HepG2 (cell line): ENCODE measurements at regions not wholly inside any gene's neighbourhood (a gene's known extent, or its start where the extent isn't known, plus 50 kb on each side); places are given as distances from the start of the nearest gene placed in this dataset.

ENCODE experiments used
- ATAC-seq: fragments of 200-7000 bp; cut with Tn5 transposase; 3 replicates; pipeline ENCODE4 v1.9.1; 2020; ENCODE audit warnings: mild to moderate bottlenecking, moderate library complexity
- BruUV-seq: library from RNA; stranded (reverse); fragments of 400-500 nt; replicated peaks from 2 replicates; lab custom pipeline; 2021; lab: Mats Ljungman, UMichigan
- CTCF ChIA-PET: fragments of 300-600 bp; formaldehyde crosslinking; extraction: SDS; loops from one replicate; lab custom pipeline; 2021; ENCODE audit warnings: low total read pairs, inconsistent platforms, low intra/inter-chr PET ratio; lab: Yijun Ruan, JAX
- POLR2A ChIA-PET: fragments of 350-600 bp; sonication (Branson Sonifier 250); formaldehyde crosslinking; loops from one replicate; lab custom pipeline; 2020; ENCODE audit warnings: antibody characterized with exemption, inconsistent platforms; lab: Yijun Ruan, JAX
- DNase-seq: peaks from one replicate; pipeline ENCODE4 v3.0.0-alpha.2; 2015; ENCODE audit warnings: low spot score
- FAIRE-seq: peaks from 3 replicates; lab custom pipeline; 2011; peaks lifted over from hg19 to GRCh38; lab: Jason Lieb, UNC
- H2AFZ ChIP-seq: one replicate; pipeline ENCODE4 v1.6.1; 2011; ENCODE audit warnings: low read length, inconsistent platforms
- H3K27ac ChIP-seq: fragments of 300-600 bp; 3 replicates; pipeline ENCODE4 v1.8.0; 2011; ENCODE audit warnings: mixed run types, mild to moderate bottlenecking, mixed read lengths, low read length, inconsistent platforms; ENCODE audit not compliant: insufficient read depth; ENCODE audit errors: extremely low read length
- H3K27me3 ChIP-seq, 2 experiments: fragments of 200-600 bp in 1 of 2; 2 replicates in 1 of 2; 3 replicates in 1 of 2; pipeline versions ENCODE4 v1.6.0 to v1.8.0; 2011; ENCODE audit warnings: low read length in 2 of 2, mild to moderate bottlenecking in 2 of 2, moderate library complexity in 2 of 2, inconsistent platforms in 1 of 2; ENCODE audit not compliant: insufficient read depth in 2 of 2, control insufficient read depth in 1 of 2
- H3K36me3 ChIP-seq, 2 experiments: fragments of 200-600 bp in 1 of 2; replicated peaks in 1 of 2; 2 replicates in 1 of 2; 3 replicates in 1 of 2; pipeline versions ENCODE4 v1.5.1 to v1.8.0; 2011; ENCODE audit warnings: low read length in 2 of 2, inconsistent platforms in 1 of 2; ENCODE audit not compliant: insufficient read depth in 2 of 2, control insufficient read depth in 1 of 2
- H3K4me1 ChIP-seq: 2 replicates; pipeline ENCODE4 v1.5.1; 2012; ENCODE audit warnings: low read length, inconsistent platforms; ENCODE audit not compliant: insufficient read depth
- H3K4me2 ChIP-seq: 2 replicates; pipeline ENCODE4 v1.6.0; 2011; ENCODE audit warnings: low read depth, low read length, inconsistent platforms
- H3K4me3 ChIP-seq, 3 experiments: fragments of 200-600 bp in 1 of 3; sonication (generic), shearing (Covaris generic) in 1 of 3; replicated peaks in 1 of 3; 2 replicates each; pipeline ENCODE4 v1.5.1; 2011 to 2016; ENCODE audit warnings: low read length in 3 of 3, inconsistent platforms in 2 of 3, low read depth in 2 of 3, mild to moderate bottlenecking in 2 of 3, control low read depth in 1 of 3, mixed read lengths in 1 of 3; ENCODE audit not compliant: insufficient read depth in 1 of 3
- H3K79me2 ChIP-seq: one replicate; pipeline ENCODE4 v1.6.1; 2011; ENCODE audit warnings: low read length, inconsistent platforms; ENCODE audit not compliant: insufficient read depth
- H3K9ac ChIP-seq: 2 replicates; pipeline ENCODE4 v1.6.0; 2011; ENCODE audit warnings: mild to moderate bottlenecking, low read depth, low read length, inconsistent platforms; ENCODE audit not compliant: insufficient read depth
- H3K9me3 ChIP-seq: 2 replicates; pipeline ENCODE4 v1.5.1; 2012; ENCODE audit warnings: mild to moderate bottlenecking, low read length
- H4K20me1 ChIP-seq: 2 replicates; pipeline ENCODE4 v1.6.0; 2011; ENCODE audit warnings: inconsistent platforms, mild to moderate bottlenecking, low read length, moderate library complexity; ENCODE audit not compliant: insufficient read depth
- ERF ChIP-seq: IDR thresholded peaks from 2 replicates; pipeline ENCODE4 v1.6.1; 2018; ENCODE audit warnings: missing biosample characterization, missing genetic modification reagents
- FLYWCH1 ChIP-seq: sonication (generic); formaldehyde crosslinking; IDR thresholded peaks from 2 replicates; pipeline ENCODE4 v1.8.1; 2023; ENCODE audit warnings: mild to moderate bottlenecking, missing genetic modification reagents
- FOXC1 ChIP-seq: sonication (generic); formaldehyde crosslinking; IDR thresholded peaks from 2 replicates; pipeline ENCODE4 v1.8.0; 2022; ENCODE audit warnings: mild to moderate bottlenecking, missing genetic modification reagents, borderline replicate concordance
- HOXA3 ChIP-seq: sonication (generic); formaldehyde crosslinking; IDR thresholded peaks from 2 replicates; pipeline ENCODE4 v1.5.0; 2020; ENCODE audit warnings: missing genetic modification reagents
- KMT2B ChIP-seq: IDR thresholded peaks from 2 replicates; pipeline ENCODE4 v1.6.1; 2016; ENCODE audit warnings: missing genetic modification reagents, missing compliant biosample characterization
- PHF8 ChIP-seq: sonication (generic); formaldehyde crosslinking; IDR thresholded peaks from 2 replicates; pipeline ENCODE4 v1.5.0; 2020; ENCODE audit warnings: missing genetic modification reagents
- RFX3 ChIP-seq: IDR thresholded peaks from 2 replicates; pipeline ENCODE4 v1.6.1; 2016; ENCODE audit warnings: missing biosample characterization, missing genetic modification reagents
- ZFP36 ChIP-seq: fragments of 150-350 bp; IDR thresholded peaks from 2 replicates; pipeline ENCODE4 v1.6.1; 2018; ENCODE audit warnings: borderline replicate concordance, low read length, low read depth; ENCODE audit not compliant: partially characterized antibody
- ZNF317 ChIP-seq: sonication (generic); formaldehyde crosslinking; IDR thresholded peaks from 2 replicates; pipeline ENCODE4 v1.5.0; 2020; ENCODE audit warnings: mild to moderate bottlenecking, missing genetic modification reagents
- ZNF430 ChIP-seq: sonication (generic); formaldehyde crosslinking; IDR thresholded peaks from 2 replicates; pipeline ENCODE4 v1.9.0; 2021; ENCODE audit warnings: mild to moderate bottlenecking, missing genetic modification reagents
- ZNF615 ChIP-seq: sonication (generic); formaldehyde crosslinking; IDR thresholded peaks from 2 replicates; pipeline ENCODE4 v1.5.0; 2020; ENCODE audit warnings: mild to moderate bottlenecking, missing genetic modification reagents, borderline replicate concordance
- ZNF644 ChIP-seq: IDR thresholded peaks from 2 replicates; pipeline ENCODE4 v1.6.1; 2016; ENCODE audit warnings: low read depth
- WGBS: methylation state at CpG from one replicate; pipeline ENCODE4 v1.1.6; 2017; ENCODE audit warnings: low lambda C conversion rate; 5-methylcytosine and 5-hydroxymethylcytosine counted together
- in situ Hi-C: cut with HindIII; loops from 2 replicates; pipeline ENCODE4 v1.10.0; 2017; ENCODE audit warnings: low pct_unique_long_range_greater_than_20kb; ENCODE audit not compliant: extremely low pct_ligation_motif_present
- intact Hi-C: fragments of 100-400 bp; cut with micrococcal nuclease; formaldehyde crosslinking; loops from one replicate; pipeline ENCODE4 v1.10.0; 2022; ENCODE audit not compliant: unreplicated experiment
- TF ChIP-seq, protein P1 (sequence below): sonication (generic); formaldehyde crosslinking; IDR thresholded peaks from 2 replicates; pipeline ENCODE4 v1.4.0; 2020; ENCODE audit warnings: mild to moderate bottlenecking, missing genetic modification reagents
- TF ChIP-seq, protein P2 (sequence below): sonication (generic); formaldehyde crosslinking; IDR thresholded peaks from 2 replicates; pipeline ENCODE4 v1.5.0; 2020; ENCODE audit warnings: mild to moderate bottlenecking, missing genetic modification reagents, borderline replicate concordance
- TF ChIP-seq, protein P3 (sequence below): sonication (generic); formaldehyde crosslinking; IDR thresholded peaks from 2 replicates; pipeline ENCODE4 v1.4.0; 2020; ENCODE audit warnings: missing genetic modification reagents

DNA sequence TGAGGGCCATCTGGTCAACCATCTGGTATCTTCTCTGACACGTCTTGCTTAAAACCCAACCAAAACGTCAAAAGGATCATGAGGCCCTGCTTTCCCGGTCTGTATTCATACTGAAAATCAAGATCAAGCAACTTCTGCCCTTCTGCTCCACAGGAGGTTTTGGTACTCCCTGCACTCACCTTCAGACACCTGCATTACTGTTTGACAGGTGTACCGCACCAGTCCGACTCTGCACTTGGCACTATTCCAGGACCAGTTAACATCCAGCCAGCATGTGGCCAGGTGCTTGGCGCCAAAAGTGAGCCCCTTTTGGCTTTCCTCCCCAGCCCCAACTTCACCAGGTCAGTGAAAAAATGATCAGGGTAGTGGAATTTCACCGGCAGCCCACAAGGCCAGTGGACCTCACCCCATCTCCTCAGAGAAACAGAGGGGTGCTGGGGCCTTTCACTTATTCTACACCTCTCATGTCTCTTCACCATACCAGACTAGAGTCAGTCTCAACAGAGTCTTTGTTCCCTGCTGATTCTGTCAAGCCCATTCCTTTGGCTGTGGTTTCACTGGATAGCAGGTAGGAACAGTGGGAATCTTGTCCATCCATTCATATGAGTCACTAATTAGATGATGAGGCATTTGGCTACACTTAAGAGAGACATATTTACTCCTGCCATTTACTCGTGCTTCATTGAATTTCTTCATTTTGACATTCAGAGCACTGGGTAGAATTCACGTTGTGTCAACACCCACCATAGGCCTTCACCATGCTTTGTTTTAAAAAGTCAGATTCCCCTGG, 85.3 kb downstream of the ZNF726 start (continued):
- no peak for TF ChIP-seq ZFP36
- TF ChIP-seq ZNF644 (CRISPR knock-in tag), result no peak
- no peak for TF ChIP-seq RFX3 (CRISPR knock-in tag)
- TF ChIP-seq FOXC1 (CRISPR knock-in tag), result no peak
- TF ChIP-seq, all 625 proteins: peak for 0

DNA sequence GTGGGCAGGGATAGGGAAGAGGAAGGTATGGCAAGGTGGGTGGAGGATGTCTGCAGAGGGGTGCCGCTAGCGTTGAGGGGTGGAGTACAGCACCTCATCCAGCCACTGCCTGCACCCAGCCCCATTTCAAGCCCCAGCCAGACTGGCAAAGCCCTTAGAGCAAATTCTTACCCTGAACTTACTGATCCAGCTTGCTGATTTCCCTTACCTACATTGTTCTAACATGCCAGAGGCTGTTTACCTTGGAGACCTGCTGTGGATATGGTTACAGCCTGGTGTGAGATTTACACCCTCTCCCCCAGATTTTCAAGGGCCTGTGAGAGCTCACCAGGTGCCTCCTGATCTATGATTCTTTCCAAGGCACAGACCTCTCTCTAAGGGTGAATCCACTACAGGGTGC, 86.0 kb downstream of the ZNF726 start:
- Histone ChIP-seq H3K4me2 (no peak overlapping the region), H3K27me3 (no peaks in the 10 kb centered on the region)
- 0% methylated on average over 2 of the region's 2 CpGs for WGBS
- ATAC-seq (no peak), FAIRE-seq (no peak), DNase-seq (no peak)
- CTCF ChIA-PET, result no interaction called here
- BruUV-seq, result no TSS peak
- POLR2A ChIA-PET, result no interaction called here
- TF ChIP-seq ZNF317 (CRISPR knock-in tag) (no peak), KMT2B (CRISPR knock-in tag) (no peak), HOXA3 (CRISPR knock-in tag) (no peak), FLYWCH1 (CRISPR knock-in tag) (no peak), PHF8 (CRISPR knock-in tag) (no peak), ZNF430 (CRISPR knock-in tag) (no peak), ZNF615 (CRISPR knock-in tag) (no peak), ERF (CRISPR knock-in tag) (no peak)
- TF ChIP-seq, protein P1, sequence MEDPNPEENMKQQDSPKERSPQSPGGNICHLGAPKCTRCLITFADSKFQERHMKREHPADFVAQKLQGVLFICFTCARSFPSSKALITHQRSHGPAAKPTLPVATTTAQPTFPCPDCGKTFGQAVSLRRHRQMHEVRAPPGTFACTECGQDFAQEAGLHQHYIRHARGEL (CRISPR knock-in tag), result no peak
- TF ChIP-seq, protein P2, sequence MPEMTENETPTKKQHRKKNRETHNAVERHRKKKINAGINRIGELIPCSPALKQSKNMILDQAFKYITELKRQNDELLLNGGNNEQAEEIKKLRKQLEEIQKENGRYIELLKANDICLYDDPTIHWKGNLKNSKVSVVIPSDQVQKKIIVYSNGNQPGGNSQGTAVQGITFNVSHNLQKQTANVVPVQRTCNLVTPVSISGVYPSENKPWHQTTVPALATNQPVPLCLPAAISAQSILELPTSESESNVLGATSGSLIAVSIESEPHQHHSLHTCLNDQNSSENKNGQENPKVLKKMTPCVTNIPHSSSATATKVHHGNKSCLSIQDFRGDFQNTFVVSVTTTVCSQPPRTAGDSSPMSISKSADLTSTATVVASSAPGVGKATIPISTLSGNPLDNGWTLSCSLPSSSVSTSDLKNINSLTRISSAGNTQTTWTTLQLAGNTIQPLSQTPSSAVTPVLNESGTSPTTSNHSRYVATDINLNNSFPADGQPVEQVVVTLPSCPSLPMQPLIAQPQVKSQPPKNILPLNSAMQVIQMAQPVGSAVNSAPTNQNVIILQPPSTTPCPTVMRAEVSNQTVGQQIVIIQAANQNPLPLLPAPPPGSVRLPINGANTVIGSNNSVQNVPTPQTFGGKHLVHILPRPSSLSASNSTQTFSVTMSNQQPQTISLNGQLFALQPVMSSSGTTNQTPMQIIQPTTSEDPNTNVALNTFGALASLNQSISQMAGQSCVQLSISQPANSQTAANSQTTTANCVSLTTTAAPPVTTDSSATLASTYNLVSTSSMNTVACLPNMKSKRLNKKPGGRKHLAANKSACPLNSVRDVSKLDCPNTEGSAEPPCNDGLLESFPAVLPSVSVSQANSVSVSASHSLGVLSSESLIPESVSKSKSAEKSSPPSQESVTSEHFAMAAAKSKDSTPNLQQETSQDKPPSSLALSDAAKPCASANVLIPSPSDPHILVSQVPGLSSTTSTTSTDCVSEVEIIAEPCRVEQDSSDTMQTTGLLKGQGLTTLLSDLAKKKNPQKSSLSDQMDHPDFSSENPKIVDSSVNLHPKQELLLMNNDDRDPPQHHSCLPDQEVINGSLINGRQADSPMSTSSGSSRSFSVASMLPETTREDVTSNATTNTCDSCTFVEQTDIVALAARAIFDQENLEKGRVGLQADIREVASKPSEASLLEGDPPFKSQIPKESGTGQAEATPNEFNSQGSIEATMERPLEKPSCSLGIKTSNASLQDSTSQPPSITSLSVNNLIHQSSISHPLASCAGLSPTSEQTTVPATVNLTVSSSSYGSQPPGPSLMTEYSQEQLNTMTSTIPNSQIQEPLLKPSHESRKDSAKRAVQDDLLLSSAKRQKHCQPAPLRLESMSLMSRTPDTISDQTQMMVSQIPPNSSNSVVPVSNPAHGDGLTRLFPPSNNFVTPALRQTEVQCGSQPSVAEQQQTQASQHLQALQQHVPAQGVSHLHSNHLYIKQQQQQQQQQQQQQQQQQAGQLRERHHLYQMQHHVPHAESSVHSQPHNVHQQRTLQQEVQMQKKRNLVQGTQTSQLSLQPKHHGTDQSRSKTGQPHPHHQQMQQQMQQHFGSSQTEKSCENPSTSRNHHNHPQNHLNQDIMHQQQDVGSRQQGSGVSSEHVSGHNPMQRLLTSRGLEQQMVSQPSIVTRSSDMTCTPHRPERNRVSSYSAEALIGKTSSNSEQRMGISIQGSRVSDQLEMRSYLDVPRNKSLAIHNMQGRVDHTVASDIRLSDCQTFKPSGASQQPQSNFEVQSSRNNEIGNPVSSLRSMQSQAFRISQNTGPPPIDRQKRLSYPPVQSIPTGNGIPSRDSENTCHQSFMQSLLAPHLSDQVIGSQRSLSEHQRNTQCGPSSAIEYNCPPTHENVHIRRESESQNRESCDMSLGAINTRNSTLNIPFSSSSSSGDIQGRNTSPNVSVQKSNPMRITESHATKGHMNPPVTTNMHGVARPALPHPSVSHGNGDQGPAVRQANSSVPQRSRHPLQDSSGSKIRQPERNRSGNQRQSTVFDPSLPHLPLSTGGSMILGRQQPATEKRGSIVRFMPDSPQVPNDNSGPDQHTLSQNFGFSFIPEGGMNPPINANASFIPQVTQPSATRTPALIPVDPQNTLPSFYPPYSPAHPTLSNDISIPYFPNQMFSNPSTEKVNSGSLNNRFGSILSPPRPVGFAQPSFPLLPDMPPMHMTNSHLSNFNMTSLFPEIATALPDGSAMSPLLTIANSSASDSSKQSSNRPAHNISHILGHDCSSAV (CRISPR knock-in tag), result no peak
- TF ChIP-seq, protein P3, sequence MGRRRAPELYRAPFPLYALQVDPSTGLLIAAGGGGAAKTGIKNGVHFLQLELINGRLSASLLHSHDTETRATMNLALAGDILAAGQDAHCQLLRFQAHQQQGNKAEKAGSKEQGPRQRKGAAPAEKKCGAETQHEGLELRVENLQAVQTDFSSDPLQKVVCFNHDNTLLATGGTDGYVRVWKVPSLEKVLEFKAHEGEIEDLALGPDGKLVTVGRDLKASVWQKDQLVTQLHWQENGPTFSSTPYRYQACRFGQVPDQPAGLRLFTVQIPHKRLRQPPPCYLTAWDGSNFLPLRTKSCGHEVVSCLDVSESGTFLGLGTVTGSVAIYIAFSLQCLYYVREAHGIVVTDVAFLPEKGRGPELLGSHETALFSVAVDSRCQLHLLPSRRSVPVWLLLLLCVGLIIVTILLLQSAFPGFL, result no peak
- TF ChIP-seq, all 625 proteins: peak for 0
- Histone ChIP-seq H3K36me3 (no peaks in the 10 kb centered on the region), H2AFZ (no peak overlapping the region), H3K9me3 (peaks cover 94% of the 10 kb centered on the region), H3K79me2 (no peaks in the 10 kb centered on the region), H3K9ac (no peak overlapping the region), H3K4me1 (no peaks in the 10 kb centered on the region), H3K4me3 (no peak overlapping the region), H3K27ac (no peak overlapping the region), H4K20me1 (no peaks in the 10 kb centered on the region)
- intact Hi-C loops, result no loop called here
- in situ Hi-C loops, result no loop called here
